HG03175 (cell line): ENCODE measurements at regions not wholly inside any gene's neighbourhood (a gene's known extent, or its start where the extent isn't known, plus 50 kb on each side); places are given as distances from the start of the nearest gene placed in this dataset.

ENCODE experiments used
- ATAC-seq: cut with Tn5 transposase; IDR thresholded peaks from one replicate; pipeline ENCODE4 v1.9.1; 2021; ENCODE audit warnings: mild to moderate bottlenecking, moderate library complexity; ENCODE audit not compliant: unreplicated experiment

DNA sequence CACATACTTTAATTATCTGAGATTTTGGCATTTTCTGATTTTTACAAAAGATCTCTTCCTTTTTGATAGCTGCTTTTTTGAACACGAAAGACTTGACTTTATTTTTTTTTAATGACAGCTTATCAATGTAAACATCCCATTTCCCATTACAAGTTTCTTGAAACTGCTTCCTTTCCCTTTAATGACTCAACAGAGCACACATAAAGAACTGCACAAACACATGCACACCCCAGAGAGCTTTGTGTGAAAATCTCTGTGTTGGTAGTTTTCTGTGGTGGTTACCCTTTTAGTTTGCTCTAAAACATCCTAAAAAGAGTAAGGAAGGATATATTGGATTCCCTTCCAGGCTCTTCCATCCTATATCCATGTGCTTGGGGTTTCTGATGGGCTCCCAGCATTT lies 125.1 kb upstream of the ZNF32 start:
- ATAC-seq = no peak

DNA sequence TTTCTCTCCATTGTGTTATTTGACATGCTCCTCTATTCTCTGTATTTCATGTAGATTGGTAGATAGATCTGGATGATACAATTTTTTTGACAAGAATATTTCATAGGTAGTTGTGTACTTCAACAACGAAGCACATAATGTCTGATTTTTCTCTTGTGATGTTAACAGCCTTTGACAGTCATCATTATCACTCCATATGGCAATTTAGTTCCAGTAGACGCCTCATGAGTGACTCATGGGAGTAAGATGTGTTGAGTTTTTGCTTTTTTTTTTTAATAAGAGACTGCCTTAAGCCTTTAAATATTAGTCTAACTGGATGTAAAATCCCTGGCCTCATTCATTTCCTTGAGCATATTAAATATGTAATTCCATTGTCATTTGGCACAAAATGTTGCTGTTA lies 123.5 kb upstream of the ZNF32 start:
- ATAC-seq = no peak

DNA sequence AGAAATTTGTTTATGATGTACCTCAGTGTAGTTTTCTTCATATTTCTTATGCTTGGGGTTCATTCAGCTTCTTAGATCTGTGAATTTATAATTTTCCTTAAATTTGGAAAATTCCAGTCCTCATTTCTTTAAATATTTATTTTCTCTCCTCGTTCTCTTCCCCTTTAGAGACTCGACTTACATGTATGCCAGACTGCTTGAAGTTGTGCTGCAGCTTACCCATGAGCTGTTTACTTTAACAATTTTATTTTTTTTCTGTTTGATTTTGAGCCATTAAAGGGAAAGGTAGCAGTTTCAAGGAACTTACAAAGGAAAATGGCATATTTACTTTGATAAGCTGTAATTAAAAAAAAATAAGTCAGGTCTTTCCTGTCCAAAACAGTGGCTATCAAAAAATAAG lies 123.0 kb upstream of the ZNF32 start:
- ATAC-seq = no peak

DNA sequence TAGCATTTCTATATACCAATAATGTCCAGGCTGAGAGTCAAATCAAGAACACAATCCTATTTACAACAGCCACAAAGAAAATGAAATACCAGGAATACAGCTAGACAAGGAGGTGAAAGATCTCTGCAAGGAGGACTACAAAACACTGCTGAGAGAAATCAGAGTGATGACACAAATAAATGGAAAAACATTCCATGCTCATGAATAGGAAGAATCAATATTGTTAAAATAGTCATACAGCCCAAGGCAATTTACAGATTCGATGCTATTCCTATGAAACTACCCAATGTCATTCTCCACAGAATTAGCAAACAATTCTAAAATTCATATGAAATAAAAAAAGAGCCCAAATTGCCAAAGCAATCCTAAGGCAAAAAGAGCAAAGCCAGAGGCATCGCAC lies 116.8 kb upstream of the ZNF32 start:
- no peak for ATAC-seq

DNA sequence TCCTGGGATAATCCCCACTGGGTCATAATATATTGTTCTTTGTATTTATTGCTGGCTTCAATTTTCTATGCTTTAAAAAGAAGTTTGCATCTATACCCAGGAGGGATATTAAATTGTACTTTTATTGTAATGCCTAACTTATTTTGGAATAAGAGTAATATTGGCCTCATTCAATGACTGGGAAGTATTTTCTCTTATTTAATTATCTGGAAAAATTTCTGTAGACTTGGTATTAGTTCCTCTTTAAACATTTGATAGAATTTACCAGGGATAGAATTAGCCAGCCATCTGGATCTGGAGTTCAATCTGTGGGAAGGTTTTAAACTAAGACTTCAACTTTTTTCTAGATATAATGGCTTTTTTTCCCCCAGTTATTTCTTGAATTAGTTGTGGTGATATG lies 115.2 kb upstream of the ZNF32 start:
- ATAC-seq = no peak

DNA sequence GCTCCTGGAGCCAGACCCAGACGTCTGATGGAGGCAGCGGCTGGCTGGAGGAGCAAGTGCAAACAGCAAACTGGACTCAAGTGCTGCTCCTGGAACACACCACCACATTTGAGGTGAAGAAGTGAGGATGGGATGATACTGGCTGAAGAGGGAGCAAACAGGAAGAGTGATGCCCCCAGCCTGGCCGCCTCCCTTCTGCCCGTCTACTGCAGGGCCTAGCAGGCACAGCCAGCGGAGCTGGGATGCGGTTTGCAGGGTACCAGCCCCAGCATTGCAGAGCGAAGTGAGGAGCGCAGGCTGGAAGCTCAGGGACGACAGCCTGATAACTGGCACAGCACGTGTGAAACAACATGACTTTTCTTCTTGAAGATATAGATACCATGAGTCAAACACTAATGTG lies 111.8 kb upstream of the ZNF32 start:
- no peak for ATAC-seq

DNA sequence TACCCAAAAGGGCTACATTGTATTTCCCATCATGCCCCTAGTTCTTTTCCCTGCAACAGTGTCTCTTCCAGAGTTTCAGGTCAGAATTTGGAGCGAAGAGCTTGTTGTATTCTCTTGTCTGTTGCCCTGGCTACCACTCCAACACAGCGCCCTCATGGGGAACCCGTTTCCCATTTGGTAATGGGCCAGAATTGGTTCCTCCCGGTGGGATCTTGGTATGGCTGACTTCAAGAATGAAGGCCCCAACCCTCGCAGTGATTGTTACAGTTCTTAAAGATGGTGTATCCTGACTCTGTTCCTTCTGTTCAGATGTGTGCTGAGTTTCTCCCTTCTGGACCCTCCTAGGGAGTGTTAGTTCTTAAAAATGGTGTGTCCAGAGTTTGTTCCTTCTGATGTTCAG lies 110.5 kb upstream of the ZNF32 start:
- ATAC-seq = no peak

DNA sequence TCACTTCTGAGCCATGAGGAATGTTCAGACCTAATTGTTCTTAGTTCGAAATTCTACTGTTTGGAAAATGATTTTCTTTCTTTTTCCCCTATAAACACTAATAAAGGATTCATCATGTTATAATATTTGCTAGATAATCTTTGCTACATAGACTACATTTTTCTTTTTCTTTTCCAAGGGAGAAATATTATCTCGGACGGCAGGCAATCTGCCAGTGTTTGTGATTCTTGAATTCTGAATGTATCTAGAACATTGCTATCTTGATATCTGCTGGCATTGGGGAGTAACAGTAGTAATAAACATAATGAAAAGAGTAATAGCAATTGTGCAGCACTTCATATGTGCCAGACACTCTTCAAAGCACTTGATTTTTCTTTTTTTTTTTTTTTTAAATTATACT lies 107.7 kb upstream of the ZNF32 start:
- no peak for ATAC-seq

DNA sequence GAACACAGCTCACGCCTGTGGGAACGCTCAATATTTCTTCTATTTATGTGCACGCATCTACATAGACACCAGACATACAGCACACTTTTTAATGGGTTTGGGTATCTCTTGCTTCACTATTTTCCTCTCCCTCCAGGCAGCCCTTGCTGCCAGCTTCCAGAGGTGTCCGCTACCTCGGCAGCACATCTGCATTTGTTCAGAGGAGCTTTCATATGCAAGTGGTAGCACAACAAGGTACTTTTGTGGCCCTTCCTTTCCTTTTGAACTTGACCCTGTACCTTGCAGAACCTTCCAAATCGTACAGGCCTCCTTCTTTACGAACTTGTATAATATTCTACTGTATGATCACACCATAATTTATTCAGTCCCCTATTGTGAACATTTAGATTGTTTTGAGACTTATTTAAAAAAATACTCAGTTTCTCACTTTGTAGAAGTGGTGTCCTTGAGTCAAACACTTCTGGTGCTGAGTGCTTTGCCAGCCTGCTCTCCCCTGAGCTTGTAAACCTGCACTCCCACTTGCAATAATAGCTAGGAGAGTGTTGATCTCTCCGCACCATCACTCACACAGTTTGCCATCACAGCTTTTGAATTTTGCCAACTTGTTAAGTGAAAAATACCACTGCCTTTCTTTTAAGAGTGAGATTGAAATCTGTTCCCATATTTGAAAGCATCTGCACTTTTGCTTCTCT lies 106.0 kb upstream of the ZNF32 start:
- no peak for ATAC-seq

DNA sequence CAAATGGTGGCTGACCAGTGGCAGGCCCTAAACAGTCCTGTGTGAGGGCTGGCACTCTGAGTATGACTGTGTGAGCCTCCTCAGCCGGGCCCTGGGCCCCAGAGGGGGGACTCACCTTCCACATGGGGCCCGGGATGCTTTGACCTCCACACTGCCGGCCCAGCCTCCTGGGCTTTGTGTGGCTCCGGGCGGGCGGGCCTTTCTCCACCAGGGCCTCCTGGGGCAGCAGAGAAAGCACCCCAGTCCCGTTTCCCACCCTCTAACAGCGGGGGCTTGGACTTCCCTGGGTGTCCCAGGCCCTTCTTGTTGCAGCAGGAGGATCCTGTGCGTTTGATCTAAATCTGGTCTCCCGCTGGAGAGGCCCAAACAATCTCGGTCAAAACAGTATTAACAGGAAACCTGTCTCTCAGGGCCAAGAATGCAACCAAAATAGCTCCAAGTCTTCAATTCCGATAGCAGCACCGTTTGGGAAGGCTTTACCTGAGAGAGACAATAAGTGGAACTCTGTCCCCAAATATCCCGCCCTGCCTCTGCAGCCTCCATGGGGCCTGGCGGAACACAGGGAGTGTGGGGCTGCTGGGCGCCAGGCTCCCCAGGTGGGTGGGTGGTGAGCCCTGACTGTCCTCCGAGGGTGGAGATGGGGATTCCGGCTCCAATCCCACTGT lies 104.8 kb upstream of the ZNF32 start:
- no peak for ATAC-seq

DNA sequence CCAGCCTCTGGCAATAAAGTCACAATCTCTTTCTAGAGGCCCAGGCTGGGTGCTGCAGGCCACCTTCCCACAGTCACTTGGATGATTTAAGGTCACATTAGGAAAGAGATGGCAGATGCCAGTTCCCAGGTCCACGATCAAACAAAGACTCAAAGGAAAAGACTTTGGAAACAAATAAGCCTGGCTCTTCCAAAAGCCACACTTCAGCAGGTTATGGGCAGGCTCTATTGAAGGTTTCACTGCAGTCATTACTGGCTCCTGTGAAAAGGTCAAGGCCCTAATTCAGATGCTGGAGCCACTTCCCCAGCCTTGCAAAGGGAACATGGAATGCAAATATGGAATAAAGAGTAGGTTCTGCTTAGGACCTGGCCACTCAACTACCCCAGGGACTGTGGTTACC lies 104.0 kb upstream of the ZNF32 start:
- no peak for ATAC-seq

DNA sequence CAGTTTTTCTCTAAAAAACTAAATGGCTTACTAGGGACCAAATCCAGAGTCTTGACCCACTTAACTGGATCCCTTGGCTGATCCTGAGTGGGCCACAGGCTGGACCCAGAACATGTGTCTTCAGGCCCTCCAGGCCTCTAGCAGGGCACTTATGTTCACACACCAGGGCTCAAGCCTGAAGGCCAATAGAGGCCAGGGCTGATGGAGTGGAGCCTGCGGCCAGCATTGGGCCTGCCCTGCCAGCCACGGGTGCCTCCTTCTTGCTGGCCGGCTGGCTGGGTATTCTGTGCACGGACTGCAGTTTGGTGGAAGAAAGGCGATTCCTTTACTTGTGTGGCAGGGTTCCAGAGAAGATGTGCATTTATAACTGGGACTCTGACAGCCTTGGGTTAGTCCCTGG lies 103.0 kb upstream of the ZNF32 start:
- no peak for ATAC-seq

DNA sequence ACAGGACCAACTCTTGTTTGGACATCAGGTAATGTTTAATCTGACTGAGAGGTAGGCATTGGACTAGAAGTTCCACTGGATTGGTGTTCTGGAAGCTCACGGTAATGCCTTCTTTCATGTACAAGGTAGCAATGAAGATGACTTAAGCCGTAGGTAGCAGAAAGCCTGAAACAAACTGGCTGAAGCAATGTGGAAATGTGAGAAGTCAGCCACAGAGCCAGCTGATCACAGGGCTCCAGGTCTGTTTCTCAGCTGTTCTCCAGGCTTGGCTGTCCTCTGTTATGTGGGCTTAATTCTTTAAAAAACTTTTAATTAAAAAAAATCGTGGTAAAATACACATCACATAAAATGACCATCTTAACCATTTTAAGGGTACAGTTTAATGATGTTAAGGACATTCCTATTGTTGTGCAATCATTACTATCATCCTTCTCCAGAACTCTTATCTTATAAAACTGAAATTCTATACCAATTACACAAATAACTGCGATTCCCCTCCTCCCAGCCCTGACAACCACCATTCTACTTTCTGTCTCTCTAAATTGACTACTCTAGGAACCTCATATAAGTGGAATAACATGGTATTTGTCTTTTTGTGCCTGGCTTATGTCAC lies 101.4 kb upstream of the ZNF32 start:
- ATAC-seq = no peak

DNA sequence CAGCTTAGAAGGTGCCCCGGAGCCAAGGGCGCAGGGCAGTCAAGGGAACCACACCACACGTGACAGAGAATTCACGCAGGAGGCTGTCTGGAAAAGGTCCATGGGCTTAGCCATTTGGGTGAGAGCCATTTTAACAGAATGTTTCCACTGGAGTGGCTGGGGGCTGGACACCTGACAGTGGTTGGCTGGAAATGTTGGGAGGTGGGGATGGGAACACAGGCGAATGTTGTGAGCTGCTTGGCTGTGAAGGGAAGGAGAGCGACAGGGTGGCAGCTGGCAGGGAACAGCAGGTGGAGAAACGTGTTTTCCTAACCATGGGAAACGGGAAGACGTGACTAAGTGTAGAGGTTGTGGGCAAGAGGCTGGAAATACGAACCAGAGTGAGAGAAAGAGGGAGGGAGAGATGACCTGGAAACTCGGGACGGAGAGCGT lies 100.5 kb upstream of the ZNF32 start:
- no peak for ATAC-seq

DNA sequence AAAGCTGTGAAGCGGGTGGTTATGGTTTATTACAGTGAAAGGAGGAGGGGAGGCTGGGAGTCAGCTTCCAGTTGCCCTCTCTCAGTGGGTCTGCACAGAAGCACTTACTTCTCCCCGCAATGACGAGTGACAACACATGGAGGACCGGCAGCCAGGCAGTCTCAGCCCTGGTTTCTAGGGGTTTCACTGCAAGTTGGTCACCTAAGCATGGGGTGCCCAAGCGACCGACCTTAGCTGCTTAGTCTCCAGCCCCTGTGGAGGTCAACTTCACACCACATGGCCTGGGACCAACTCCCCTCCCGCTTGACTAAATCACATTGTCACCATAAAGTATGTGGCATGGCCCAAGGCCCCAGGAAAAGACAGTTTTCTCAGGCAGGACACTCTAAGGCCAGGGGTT lies 99.9 kb upstream of the ZNF32 start:
- no peak for ATAC-seq

DNA sequence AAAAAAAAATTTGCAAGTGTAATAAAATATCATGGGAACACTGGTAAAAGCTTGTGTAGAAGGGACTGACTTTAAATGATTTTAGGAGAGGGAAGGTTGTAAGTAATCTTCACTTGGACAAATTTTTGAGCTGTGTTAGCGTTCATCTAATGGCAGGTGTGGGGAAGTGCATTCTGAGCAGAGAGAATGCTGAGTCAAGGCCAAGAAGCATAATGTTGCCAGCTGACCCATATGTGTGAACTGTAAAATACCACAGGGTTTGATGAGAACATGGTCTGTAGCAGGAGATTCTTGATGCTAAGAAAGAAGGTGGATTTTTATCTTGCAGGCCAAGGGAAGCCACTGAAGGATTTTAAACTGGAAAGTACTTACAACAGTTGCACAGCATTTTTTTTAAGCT lies 98.2 kb upstream of the ZNF32 start:
- no peak for ATAC-seq

DNA sequence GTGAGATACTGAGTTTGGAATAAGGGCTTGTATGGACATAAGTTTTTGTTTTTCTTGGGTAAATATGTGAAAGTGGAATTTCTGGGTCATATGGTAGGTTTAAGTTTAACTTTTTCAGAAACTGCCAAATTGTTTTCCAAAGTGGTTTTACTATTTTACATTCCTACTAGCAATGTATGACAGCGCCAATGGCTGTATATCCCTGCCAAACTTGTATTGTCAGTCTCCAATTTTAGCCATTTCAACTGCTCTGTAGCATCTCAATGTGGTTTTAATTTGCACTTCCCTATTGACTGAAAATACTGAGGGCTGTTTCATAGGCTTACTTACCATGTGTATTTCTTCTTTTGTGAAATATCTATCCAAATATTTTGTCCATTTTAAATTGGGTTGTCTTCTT lies 90.5 kb upstream of the ZNF32 start:
- no peak for ATAC-seq

DNA sequence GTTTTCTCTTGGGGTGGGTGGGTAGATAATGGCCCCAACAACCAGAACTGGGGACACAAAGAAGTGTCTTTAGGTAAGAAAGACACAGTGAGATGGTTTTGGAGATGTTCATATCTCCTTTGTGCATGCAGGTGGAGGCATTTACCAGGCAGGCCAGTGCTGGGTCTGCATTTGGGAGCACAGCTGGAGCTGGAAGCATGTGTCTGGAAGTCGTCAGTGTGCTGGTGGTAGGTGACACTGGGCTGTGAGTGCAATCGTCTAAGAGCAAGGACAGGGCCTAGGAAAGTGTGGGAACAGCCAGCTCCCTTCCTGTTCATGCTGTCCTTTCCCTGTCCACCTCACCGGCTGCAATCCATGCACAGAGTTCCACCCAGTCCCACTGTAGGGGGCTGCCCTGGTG lies 88.3 kb upstream of the ZNF32 start:
- ATAC-seq = no peak

DNA sequence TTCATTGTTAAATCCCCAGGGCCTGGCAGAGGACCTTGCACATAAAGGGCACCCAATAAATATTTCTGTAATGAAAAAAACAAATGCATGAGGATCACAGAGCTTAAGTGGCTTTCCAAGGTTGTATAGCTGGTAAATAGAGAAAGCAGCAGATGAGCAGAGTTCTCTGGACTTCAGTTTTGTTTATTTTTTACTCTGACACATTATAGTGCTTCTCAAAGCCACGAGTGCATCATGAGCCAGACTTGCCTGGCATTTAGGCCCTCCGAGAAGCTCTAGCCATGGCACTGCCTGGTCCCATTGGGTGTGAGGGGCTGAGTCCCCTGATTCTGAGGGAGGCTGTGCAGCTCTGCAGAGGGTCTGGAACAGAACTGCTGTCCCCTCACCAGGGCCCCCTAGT lies 87.2 kb upstream of the ZNF32 start:
- ATAC-seq = no peak

DNA sequence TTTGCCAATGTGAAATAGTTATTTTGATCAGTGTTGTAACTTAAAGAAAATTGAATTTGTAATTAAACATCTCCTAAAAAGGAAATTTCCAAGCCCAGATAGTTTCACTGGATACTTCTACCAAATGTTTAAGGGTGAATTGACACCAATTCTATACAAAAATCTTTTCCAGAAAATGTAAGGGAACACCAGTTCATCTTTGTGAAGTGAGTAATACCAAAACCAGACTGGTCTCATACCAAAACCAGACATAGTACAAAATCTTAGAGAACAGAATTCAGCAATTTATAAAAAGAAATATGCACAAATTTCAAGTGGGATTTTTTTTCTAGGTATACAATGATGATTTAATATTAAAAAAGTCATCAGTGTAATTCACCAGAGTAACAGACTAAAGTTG lies 86.0 kb upstream of the ZNF32 start:
- ATAC-seq = no peak

DNA sequence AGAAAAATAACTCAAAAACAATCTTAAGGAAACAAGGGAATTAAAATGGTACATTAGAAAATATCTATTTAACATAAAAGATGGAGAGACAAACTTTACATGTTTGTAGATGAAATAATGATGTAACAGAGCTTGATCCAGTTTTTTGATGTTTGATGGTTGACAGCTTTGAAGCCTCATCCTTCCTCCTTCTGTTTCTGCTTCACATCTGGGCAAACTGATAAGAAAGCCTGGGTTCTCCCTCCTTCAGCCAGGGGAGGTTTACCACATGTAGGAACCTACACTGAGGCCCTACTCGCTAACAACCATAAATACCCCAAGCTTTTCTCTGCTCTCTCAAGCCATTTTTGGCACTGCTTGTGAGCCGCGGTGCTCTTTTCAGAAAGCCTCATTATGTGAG lies 82.8 kb upstream of the ZNF32 start:
- ATAC-seq = no peak

DNA sequence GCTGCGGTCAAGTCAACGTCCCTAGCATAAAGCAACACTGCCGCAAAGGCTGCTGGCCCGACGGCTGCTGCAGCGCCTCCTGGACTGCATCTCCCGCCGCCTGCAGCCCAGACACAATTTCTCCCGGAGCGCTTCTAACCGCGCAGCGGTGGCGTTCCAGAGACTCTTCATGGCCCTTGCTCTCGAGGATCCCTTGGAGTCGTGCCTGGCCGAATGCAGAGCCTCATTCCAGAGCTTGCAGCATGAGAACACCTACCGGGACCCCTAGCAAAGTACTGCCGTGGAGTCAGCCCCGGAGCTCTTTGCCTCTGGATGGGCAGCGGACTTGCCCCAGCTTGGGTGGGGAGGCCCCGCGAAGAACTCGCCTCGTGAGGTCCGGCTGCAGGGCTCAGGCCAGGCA lies 79.7 kb upstream of the ZNF32 start:
- no peak for ATAC-seq

DNA sequence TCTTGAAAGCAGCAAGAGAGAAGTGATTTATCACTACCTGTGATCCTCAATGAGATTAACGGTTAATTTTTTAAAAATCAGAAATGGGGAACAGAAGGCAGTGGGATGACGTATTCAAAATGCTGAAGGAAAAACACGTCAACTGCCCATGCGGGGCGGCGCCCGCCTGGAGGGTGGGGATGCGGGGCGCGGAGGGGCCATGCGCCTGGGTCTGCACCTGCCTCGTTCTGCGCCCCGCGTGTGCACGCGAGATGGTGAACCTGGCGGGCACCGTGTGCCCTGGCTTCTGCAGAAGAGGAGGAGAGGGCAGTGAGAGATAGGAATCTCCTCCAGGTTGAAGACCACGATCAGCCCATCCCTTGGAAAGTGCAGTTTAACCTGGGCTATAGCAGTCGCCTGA lies 79.3 kb upstream of the ZNF32 start:
- ATAC-seq = no peak
